ENCODE measurements at regions not wholly inside any gene's neighbourhood (a gene's known extent, or its start where the extent isn't known, plus 50 kb on each side); places are given as distances from the start of the nearest gene placed in this dataset.

DNA sequence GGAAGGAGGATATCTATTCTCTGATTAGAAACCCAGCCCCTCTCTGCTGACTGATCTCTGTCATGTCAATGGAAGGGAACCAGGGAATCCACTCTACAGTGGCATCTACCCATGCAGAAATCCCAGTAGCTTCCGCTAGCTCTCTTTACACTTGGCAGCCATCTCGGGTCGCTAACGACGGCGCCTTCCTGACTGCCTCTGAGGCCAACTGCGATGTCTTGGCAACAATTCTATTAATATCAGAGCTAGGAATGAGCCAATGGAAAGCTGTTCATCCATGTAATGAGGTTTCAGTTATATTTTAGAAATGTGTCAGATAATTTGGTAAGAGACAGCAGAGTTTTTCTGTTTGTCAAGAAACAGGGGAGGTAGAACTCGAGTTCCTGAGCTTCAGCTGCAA lies 67.6 kb upstream of the ATP10B start:
- TF ChIP-seq, protein P1, sequence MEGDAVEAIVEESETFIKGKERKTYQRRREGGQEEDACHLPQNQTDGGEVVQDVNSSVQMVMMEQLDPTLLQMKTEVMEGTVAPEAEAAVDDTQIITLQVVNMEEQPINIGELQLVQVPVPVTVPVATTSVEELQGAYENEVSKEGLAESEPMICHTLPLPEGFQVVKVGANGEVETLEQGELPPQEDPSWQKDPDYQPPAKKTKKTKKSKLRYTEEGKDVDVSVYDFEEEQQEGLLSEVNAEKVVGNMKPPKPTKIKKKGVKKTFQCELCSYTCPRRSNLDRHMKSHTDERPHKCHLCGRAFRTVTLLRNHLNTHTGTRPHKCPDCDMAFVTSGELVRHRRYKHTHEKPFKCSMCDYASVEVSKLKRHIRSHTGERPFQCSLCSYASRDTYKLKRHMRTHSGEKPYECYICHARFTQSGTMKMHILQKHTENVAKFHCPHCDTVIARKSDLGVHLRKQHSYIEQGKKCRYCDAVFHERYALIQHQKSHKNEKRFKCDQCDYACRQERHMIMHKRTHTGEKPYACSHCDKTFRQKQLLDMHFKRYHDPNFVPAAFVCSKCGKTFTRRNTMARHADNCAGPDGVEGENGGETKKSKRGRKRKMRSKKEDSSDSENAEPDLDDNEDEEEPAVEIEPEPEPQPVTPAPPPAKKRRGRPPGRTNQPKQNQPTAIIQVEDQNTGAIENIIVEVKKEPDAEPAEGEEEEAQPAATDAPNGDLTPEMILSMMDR (IDR thresholded peaks at IDR 0.05): no peak
- TF ChIP-seq POLR2A (IDR thresholded peaks at IDR 0.05): no peak
